OCI-LY3 (cell line): ENCODE measurements at regions not wholly inside any gene's neighbourhood (a gene's known extent, or its start where the extent isn't known, plus 50 kb on each side); places are given as distances from the start of the nearest gene placed in this dataset.

Experiments used
- EZH2phosphoT487 ChIP-seq: fragments of 200-600 bp; shearing (Covaris generic); IDR thresholded peaks from 2 replicates; pipeline ENCODE4 v1.6.1; 2018; ENCODE audit warnings: antibody characterized with exemption, mixed run types, low read depth
- TF ChIP-seq, protein P1 (sequence below): fragments of 200-600, 300-600 bp; sonication (generic); IDR thresholded peaks from 2 replicates; pipeline ENCODE4 v1.5.1; 2014; ENCODE audit warnings: antibody characterized with exemption, low read length, low read depth

DNA sequence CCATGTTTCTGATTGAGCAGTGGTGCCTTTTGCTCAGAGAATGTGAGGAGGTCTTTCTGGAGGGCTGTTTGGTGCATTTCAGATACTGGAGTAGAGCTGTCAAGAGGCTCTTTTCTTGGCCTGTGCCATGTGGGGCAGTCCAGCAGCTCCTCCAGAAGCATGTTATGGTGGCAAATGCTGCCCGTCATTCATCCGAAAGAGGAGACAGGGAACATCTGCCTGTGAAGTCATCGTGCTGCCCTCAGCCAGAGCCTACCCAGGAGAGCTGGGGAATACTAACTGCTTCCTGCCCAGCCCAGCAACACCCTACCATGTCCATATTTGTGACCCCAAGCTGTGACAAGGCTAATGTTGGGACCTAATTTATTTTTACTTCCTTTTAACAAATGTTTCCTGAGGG lies 82.2 kb upstream of the SLC6A6 start:
- TF ChIP-seq, protein P1, sequence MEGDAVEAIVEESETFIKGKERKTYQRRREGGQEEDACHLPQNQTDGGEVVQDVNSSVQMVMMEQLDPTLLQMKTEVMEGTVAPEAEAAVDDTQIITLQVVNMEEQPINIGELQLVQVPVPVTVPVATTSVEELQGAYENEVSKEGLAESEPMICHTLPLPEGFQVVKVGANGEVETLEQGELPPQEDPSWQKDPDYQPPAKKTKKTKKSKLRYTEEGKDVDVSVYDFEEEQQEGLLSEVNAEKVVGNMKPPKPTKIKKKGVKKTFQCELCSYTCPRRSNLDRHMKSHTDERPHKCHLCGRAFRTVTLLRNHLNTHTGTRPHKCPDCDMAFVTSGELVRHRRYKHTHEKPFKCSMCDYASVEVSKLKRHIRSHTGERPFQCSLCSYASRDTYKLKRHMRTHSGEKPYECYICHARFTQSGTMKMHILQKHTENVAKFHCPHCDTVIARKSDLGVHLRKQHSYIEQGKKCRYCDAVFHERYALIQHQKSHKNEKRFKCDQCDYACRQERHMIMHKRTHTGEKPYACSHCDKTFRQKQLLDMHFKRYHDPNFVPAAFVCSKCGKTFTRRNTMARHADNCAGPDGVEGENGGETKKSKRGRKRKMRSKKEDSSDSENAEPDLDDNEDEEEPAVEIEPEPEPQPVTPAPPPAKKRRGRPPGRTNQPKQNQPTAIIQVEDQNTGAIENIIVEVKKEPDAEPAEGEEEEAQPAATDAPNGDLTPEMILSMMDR: no peak
- TF ChIP-seq EZH2phosphoT487: no peak
